GM13977 (cell line): ENCODE measurements at regions not wholly inside any gene's neighbourhood (a gene's known extent, or its start where the extent isn't known, plus 50 kb on each side); places are given as distances from the start of the nearest gene placed in this dataset.
"Not testable (repeated sequence)": the region's sequence is repeated elsewhere in the genome, so short reads cannot be mapped to it uniquely, and the experiment has no call there.

Source experiments
- DNase-seq: peaks from one replicate; pipeline ENCODE4 v3.0.0; 2012; ENCODE audit warnings: low spot score
- CTCF ChIP-seq: IDR thresholded peaks from 2 replicates; pipeline ENCODE4 v1.5.1; 2012; ENCODE audit warnings: mild to moderate bottlenecking, control low read depth; ENCODE audit not compliant: insufficient read depth; ENCODE audit errors: extremely low read depth, missing control alignments
- in situ Hi-C: fragments of 300-500 bp; cut with MboI; formaldehyde crosslinking; loops from one replicate; pipeline ENCODE4 v1.12.0; 2022; ENCODE audit warnings: low sequenced_read_pairs, low pct_unique_long_range_greater_than_20kb, mixed read lengths, inconsistent platforms; ENCODE audit not compliant: unreplicated experiment

GRCh38 chr4:115228851-115229250, 115.4 kb upstream of the NDST4 start:
- in situ Hi-C loops = loop anchor here (25.0 kb wide), 1 partner anchor 308 kb away; no protein-coding TSS in a partner anchor
- no peak for DNase-seq
- TF ChIP-seq CTCF = no peak

- DNase-seq = no peak
- no peak for TF ChIP-seq CTCF
- in situ Hi-C loops = no loop called here
Measured at GRCh38 chr4:115222061-115222460, 108.6 kb upstream of the NDST4 start.

- no peak for TF ChIP-seq CTCF
Measured at GRCh38 chr4:115219862-115220261, 106.4 kb upstream of the NDST4 start.

GRCh38 chr4:115219315-115219860, 106.0 kb upstream of the NDST4 start:
- DNase-seq = no peak
- TF ChIP-seq CTCF = no peak
- in situ Hi-C loops = no loop called here

More at GRCh38 chr4:115219862-115220261, 106.4 kb upstream of the NDST4 start:
- no peak for DNase-seq
- in situ Hi-C loops = no loop called here

- no peak for TF ChIP-seq CTCF
- in situ Hi-C loops = no loop called here
Measured at GRCh38 chr4:115215935-115216334, 102.5 kb upstream of the NDST4 start.

GRCh38 chr4:115213716-115214115, 100.3 kb upstream of the NDST4 start:
- TF ChIP-seq CTCF = no peak
- in situ Hi-C loops = no loop called here
- no peak for DNase-seq

More at GRCh38 chr4:115215935-115216334, 102.5 kb upstream of the NDST4 start:
- DNase-seq = no peak

- TF ChIP-seq CTCF = no peak
- no peak for DNase-seq
- in situ Hi-C loops = no loop called here
Measured at GRCh38 chr4:115201042-115201330, 87.6 kb upstream of the NDST4 start.

- DNase-seq, in situ Hi-C loops: not testable (repeated sequence)
Measured at GRCh38 chr4:115200201-115201041, 87.0 kb upstream of the NDST4 start.

- in situ Hi-C loops, DNase-seq: not testable (repeated sequence)
Measured at GRCh38 chr4:115194612-115195011, 81.2 kb upstream of the NDST4 start.
